ENCODE measurements at regions not wholly inside any gene's neighbourhood (a gene's known extent, or its start where the extent isn't known, plus 50 kb on each side); places are given as distances from the start of the nearest gene placed in this dataset.

- no peaks in the 10 kb centered on the region for H3K36me3 ChIP-seq (replicated peaks; ENCODE audit: low read depth, low read length)
- H3K9ac ChIP-seq (ENCODE audit: low read length): no peak overlapping the region
- H4K20me1 ChIP-seq (ENCODE audit: insufficient read depth, low read length): no peaks in the 10 kb centered on the region
- no peak overlapping the region for H3K27ac ChIP-seq (ENCODE audit: low read length)
- H2AFZ ChIP-seq (ENCODE audit: low read depth, low read length): no peak overlapping the region
- peak overlapping the region; percentile 20 for H3K4me2 ChIP-seq (ENCODE audit: low read length)
- no peak for TF ChIP-seq EZH2phosphoT487 (IDR thresholded peaks at IDR 0.05; ENCODE audit: low read depth)
- no peak for TF ChIP-seq CTCF (IDR thresholded peaks at IDR 0.05; ENCODE audit: low read depth, low read length)
- peaks cover 26% of the 10 kb centered on the region for H3K4me1 ChIP-seq (ENCODE audit: low read length)
- H3K9me3 ChIP-seq (ENCODE audit: insufficient read depth, low read length): no peaks in the 10 kb centered on the region
- H3K27me3 ChIP-seq (ENCODE audit: low read depth, low read length): no peaks in the 10 kb centered on the region
- no peaks in the 10 kb centered on the region for H3K79me2 ChIP-seq (ENCODE audit: low read length)
- H3K4me3 ChIP-seq (ENCODE audit: low read length): no peak overlapping the region
These were observed 459.0 kb downstream of the SOX6 start for GRCh38 chr11:15897211-15897960.

- H3K79me2 ChIP-seq (ENCODE audit: low read length): no peaks in the 10 kb centered on the region
- H3K9me3 ChIP-seq (ENCODE audit: insufficient read depth, low read length): no peaks in the 10 kb centered on the region
- no peak overlapping the region for H3K27ac ChIP-seq (ENCODE audit: low read length)
- H2AFZ ChIP-seq (ENCODE audit: low read depth, low read length): no peak overlapping the region
- no peak overlapping the region for H3K4me2 ChIP-seq (ENCODE audit: low read length)
- no peaks in the 10 kb centered on the region for H3K36me3 ChIP-seq (replicated peaks; ENCODE audit: low read depth, low read length)
- no peak for TF ChIP-seq CTCF (IDR thresholded peaks at IDR 0.05; ENCODE audit: low read depth, low read length)
- no peak for TF ChIP-seq EZH2phosphoT487 (IDR thresholded peaks at IDR 0.05; ENCODE audit: low read depth)
- H3K4me1 ChIP-seq (ENCODE audit: low read length): peaks cover 14% of the 10 kb centered on the region
- no peaks in the 10 kb centered on the region for H3K27me3 ChIP-seq (ENCODE audit: low read depth, low read length)
- no peak overlapping the region for H3K9ac ChIP-seq (ENCODE audit: low read length)
- H3K4me3 ChIP-seq (ENCODE audit: low read length): no peak overlapping the region
- no peaks in the 10 kb centered on the region for H4K20me1 ChIP-seq (ENCODE audit: insufficient read depth, low read length)
These were observed 455.3 kb downstream of the SOX6 start for GRCh38 chr11:15901054-15901453.

- TF ChIP-seq CTCF (IDR thresholded peaks at IDR 0.05; ENCODE audit: low read depth, low read length) (no peak), EZH2phosphoT487 (IDR thresholded peaks at IDR 0.05; ENCODE audit: low read depth) (no peak)
- Histone ChIP-seq H2AFZ (ENCODE audit: low read depth, low read length) (no peak overlapping the region), H3K27me3 (ENCODE audit: low read depth, low read length) (no peaks in the 10 kb centered on the region), H3K9me3 (ENCODE audit: insufficient read depth, low read length) (no peaks in the 10 kb centered on the region), H3K4me3 (ENCODE audit: low read length) (no peak overlapping the region), H4K20me1 (ENCODE audit: insufficient read depth, low read length) (no peaks in the 10 kb centered on the region), H3K79me2 (ENCODE audit: low read length) (no peaks in the 10 kb centered on the region), H3K9ac (ENCODE audit: low read length) (no peak overlapping the region), H3K4me1 (ENCODE audit: low read length) (peaks cover 12% of the 10 kb centered on the region), H3K27ac (ENCODE audit: low read length) (no peak overlapping the region), H3K36me3 (replicated peaks; ENCODE audit: low read depth, low read length) (no peaks in the 10 kb centered on the region), H3K4me2 (ENCODE audit: low read length) (no peak overlapping the region)
These were observed 454.6 kb downstream of the SOX6 start for GRCh38 chr11:15901790-15902189.

- H2AFZ ChIP-seq (ENCODE audit: low read depth, low read length): no peak overlapping the region
- H3K27me3 ChIP-seq (ENCODE audit: low read depth, low read length): no peaks in the 10 kb centered on the region
- H4K20me1 ChIP-seq (ENCODE audit: insufficient read depth, low read length): no peaks in the 10 kb centered on the region
- H3K79me2 ChIP-seq (ENCODE audit: low read length): no peaks in the 10 kb centered on the region
- no peak overlapping the region for H3K9ac ChIP-seq (ENCODE audit: low read length)
- no peak overlapping the region for H3K27ac ChIP-seq (ENCODE audit: low read length)
- H3K4me2 ChIP-seq (ENCODE audit: low read length): no peak overlapping the region
- H3K4me3 ChIP-seq (ENCODE audit: low read length): no peak overlapping the region
- TF ChIP-seq EZH2phosphoT487 (IDR thresholded peaks at IDR 0.05; ENCODE audit: low read depth) (no peak), CTCF (IDR thresholded peaks at IDR 0.05; ENCODE audit: low read depth, low read length) (no peak)
- no peaks in the 10 kb centered on the region for H3K36me3 ChIP-seq (replicated peaks; ENCODE audit: low read depth, low read length)
- no peaks in the 10 kb centered on the region for H3K4me1 ChIP-seq (ENCODE audit: low read length)
- no peaks in the 10 kb centered on the region for H3K9me3 ChIP-seq (ENCODE audit: insufficient read depth, low read length)
These were observed 453.1 kb downstream of the SOX6 start for GRCh38 chr11:15903246-15903645.
